Type B pancreatic cell (in vitro differentiated cells): ENCODE measurements at regions not wholly inside any gene's neighbourhood (a gene's known extent, or its start where the extent isn't known, plus 50 kb on each side); places are given as distances from the start of the nearest gene placed in this dataset.
"Not testable (repeated sequence)": the region's sequence is repeated elsewhere in the genome, so short reads cannot be mapped to it uniquely, and the experiment has no call there.

Source experiments
- DNase-seq: peaks from one replicate; pipeline ENCODE4 v3.0.0; 2021; ENCODE audit warnings: mixed read lengths; ENCODE audit not compliant: unreplicated experiment; ENCODE audit errors: extremely low spot score
- H3K27ac Mint-ChIP-seq: 2 replicates; pipeline ENCODE4 v1.8.0; 2021; ENCODE audit warnings: mild to moderate bottlenecking, mixed read lengths
- H3K27me3 Mint-ChIP-seq: 2 replicates; pipeline ENCODE4 v1.8.0; 2021; ENCODE audit warnings: mixed read lengths
- H3K36me3 Mint-ChIP-seq: 2 replicates; pipeline ENCODE4 v1.8.0; 2021; ENCODE audit warnings: mixed read lengths
- H3K4me1 Mint-ChIP-seq: one replicate; pipeline ENCODE4 v1.8.0; 2021; ENCODE audit warnings: mixed read lengths; ENCODE audit not compliant: unreplicated experiment
- H3K4me3 Mint-ChIP-seq: 2 replicates; pipeline ENCODE4 v1.8.0; 2021; ENCODE audit warnings: mild to moderate bottlenecking, mixed read lengths
- H3K9me3 Mint-ChIP-seq: 2 replicates; pipeline ENCODE4 v1.8.0; 2021; ENCODE audit warnings: mixed read lengths
- CTCF ChIP-seq: fragments of 200-600 bp; sonication (generic); conservative IDR thresholded peaks from 2 replicates; pipeline ENCODE4 v1.5.0; 2021; ENCODE audit warnings: antibody characterized with exemption, mild to moderate bottlenecking

- DNase-seq: no peak
- Mint-ChIP-seq H3K27ac (no peak overlapping the region), H3K4me3 (no peak overlapping the region)
Measured at GRCh38 chr5:89638871-89639270, 755.9 kb upstream of the MEF2C start.

GRCh38 chr5:89634176-89634575, 751.2 kb upstream of the MEF2C start:
- not testable (repeated sequence) for H3K4me1 Mint-ChIP-seq, H3K36me3 Mint-ChIP-seq, H3K4me3 Mint-ChIP-seq, H3K9me3 Mint-ChIP-seq, DNase-seq, H3K27me3 Mint-ChIP-seq, H3K27ac Mint-ChIP-seq

More at GRCh38 chr5:89638871-89639270, 755.9 kb upstream of the MEF2C start:
- Mint-ChIP-seq H3K36me3 (no peaks in the 10 kb centered on the region), H3K9me3 (no peaks in the 10 kb centered on the region), H3K27me3 (no peaks in the 10 kb centered on the region), H3K4me1 (no peaks in the 10 kb centered on the region)
- no peak for TF ChIP-seq CTCF

- not testable (repeated sequence) for H3K4me3 Mint-ChIP-seq, DNase-seq, H3K36me3 Mint-ChIP-seq, H3K9me3 Mint-ChIP-seq, H3K27me3 Mint-ChIP-seq, H3K27ac Mint-ChIP-seq, H3K4me1 Mint-ChIP-seq
Measured at GRCh38 chr5:89630064-89630463, 747.1 kb upstream of the MEF2C start.

- TF ChIP-seq CTCF: no peak
- Mint-ChIP-seq H3K4me1 (no peaks in the 10 kb centered on the region), H3K9me3 (peaks cover 6% of the 10 kb centered on the region), H3K4me3 (no peak overlapping the region), H3K27me3 (no peaks in the 10 kb centered on the region), H3K36me3 (no peaks in the 10 kb centered on the region), H3K27ac (no peak overlapping the region)
- DNase-seq: no peak
Measured at GRCh38 chr5:89628876-89629635, 746.1 kb upstream of the MEF2C start.

- Mint-ChIP-seq H3K4me3 (no peak overlapping the region), H3K27ac (no peak overlapping the region), H3K36me3 (no peaks in the 10 kb centered on the region), H3K4me1 (no peaks in the 10 kb centered on the region), H3K9me3 (peaks cover 1% of the 10 kb centered on the region), H3K27me3 (no peaks in the 10 kb centered on the region)
- no peak for DNase-seq
- TF ChIP-seq CTCF: no peak
Measured at GRCh38 chr5:89615839-89616518, 733.0 kb upstream of the MEF2C start.

- DNase-seq: no peak
- no peaks in the 10 kb centered on the region for H3K36me3 Mint-ChIP-seq
- TF ChIP-seq CTCF: no peak
- no peaks in the 10 kb centered on the region for H3K9me3 Mint-ChIP-seq
- no peak overlapping the region for H3K27ac Mint-ChIP-seq
- no peak overlapping the region for H3K4me3 Mint-ChIP-seq
- no peaks in the 10 kb centered on the region for H3K4me1 Mint-ChIP-seq
- no peaks in the 10 kb centered on the region for H3K27me3 Mint-ChIP-seq
Measured at GRCh38 chr5:89613222-89613956, 730.4 kb upstream of the MEF2C start.
